GM15510 (cell line): ENCODE measurements at regions not wholly inside any gene's neighbourhood (a gene's known extent, or its start where the extent isn't known, plus 50 kb on each side); places are given as distances from the start of the nearest gene placed in this dataset.

Experiments
- POLR2A ChIP-seq: IDR thresholded peaks from 3 replicates; pipeline ENCODE4 v1.6.1; 2011; ENCODE audit warnings: borderline replicate concordance; ENCODE audit not compliant: insufficient read length; ENCODE audit errors: extremely low read depth

- TF ChIP-seq POLR2A: no peak
Observed at GRCh38 chr22:47605441-47605840, 843.0 kb downstream of the TBC1D22A start.

- no peak for TF ChIP-seq POLR2A
Observed at GRCh38 chr22:47604563-47604962, 842.1 kb downstream of the TBC1D22A start.

GRCh38 chr22:47602732-47603131 is 840.3 kb downstream of the TBC1D22A start:
- TF ChIP-seq POLR2A: no peak

- TF ChIP-seq POLR2A: no peak
Observed at GRCh38 chr22:47601666-47602065, 839.2 kb downstream of the TBC1D22A start.

- TF ChIP-seq POLR2A: no peak
Observed at GRCh38 chr22:47600791-47601625, 838.6 kb downstream of the TBC1D22A start.

- TF ChIP-seq POLR2A: no peak
Observed at GRCh38 chr22:47600281-47600680, 837.8 kb downstream of the TBC1D22A start.

- TF ChIP-seq POLR2A: no peak
Observed at GRCh38 chr22:47599753-47600152, 837.3 kb downstream of the TBC1D22A start.

DNA sequence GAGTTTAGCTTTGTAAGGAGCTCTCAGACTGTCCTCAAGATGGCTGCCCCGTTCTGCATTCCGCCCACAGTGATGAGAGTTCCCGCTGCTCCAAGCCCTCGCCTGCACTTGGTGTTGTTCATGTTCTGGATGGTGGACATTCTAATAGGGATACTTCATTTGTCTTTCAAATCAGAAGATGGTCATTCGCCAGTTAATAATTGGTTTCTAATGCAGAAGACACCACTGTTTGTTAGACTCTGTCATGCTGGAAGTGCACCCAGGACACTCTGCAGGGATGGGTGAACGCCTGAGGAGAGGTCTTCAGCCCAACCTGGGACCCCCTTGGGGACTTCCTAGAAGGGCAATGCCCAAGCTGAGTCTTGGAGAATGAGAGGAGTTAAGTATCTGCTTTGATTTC is 836.4 kb downstream of the TBC1D22A start:
- TF ChIP-seq POLR2A: no peak

DNA sequence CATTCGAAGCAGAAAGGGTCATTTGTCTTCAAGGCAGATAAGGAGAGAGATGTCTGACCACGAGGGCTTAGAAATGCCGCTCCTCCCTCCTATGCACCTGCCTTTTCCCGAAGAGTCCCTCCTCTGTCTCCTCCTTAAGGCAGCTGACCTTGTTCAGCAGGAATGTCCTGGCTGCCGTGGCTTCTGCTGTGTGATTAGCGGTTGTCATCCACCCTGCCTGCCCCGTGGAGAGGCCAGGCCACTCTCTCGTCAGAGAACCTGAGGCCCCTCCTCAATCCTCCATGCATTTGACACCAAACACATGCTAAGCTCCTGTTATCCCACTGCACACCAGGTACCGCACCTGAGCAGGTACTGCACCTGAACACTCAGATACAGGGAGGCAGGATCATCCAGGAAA is 834.6 kb downstream of the TBC1D22A start:
- TF ChIP-seq POLR2A: no peak

GRCh38 chr22:47596176-47596690 is 833.8 kb downstream of the TBC1D22A start:
- TF ChIP-seq POLR2A: no peak

DNA sequence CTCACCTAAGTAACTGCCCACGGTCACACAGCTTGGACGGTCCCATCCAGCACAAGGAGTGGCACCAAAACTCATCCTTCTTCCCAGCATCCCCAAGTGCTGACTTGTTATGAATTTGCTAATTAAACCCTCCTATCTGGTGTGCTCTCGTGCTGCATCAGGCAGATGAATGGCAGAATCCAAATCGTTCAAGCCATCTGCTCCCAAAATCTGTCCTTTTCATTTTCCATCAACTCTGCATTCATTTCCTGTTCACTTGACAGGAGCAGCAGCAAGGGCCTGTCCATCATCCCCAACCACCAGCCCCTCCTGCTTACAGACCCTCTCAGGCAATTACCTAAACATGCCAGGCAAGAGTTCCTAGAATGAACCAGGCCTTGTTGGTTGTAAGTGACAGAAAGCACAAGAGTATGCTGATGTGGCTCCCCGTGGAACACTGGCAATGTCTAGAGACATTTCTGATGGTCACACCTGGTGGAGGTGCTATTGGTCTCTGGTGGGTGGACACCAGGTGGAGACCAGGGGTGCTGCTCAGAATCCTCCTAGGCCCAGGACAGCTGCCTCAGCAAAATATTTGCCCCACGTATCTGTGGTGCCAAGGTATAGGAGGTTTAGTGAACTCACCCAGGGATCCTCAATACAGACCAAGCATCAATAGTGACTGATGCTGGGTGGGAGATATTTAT is 832.5 kb downstream of the TBC1D22A start:
- no peak for TF ChIP-seq POLR2A

- TF ChIP-seq POLR2A: no peak
Observed at GRCh38 chr22:47593911-47594311, 831.5 kb downstream of the TBC1D22A start.

GRCh38 chr22:47593291-47593690 is 830.8 kb downstream of the TBC1D22A start:
- no peak for TF ChIP-seq POLR2A

GRCh38 chr22:47592791-47593190 is 830.3 kb downstream of the TBC1D22A start:
- no peak for TF ChIP-seq POLR2A

- TF ChIP-seq POLR2A: no peak
Observed at GRCh38 chr22:47591709-47592108, 829.3 kb downstream of the TBC1D22A start.

DNA sequence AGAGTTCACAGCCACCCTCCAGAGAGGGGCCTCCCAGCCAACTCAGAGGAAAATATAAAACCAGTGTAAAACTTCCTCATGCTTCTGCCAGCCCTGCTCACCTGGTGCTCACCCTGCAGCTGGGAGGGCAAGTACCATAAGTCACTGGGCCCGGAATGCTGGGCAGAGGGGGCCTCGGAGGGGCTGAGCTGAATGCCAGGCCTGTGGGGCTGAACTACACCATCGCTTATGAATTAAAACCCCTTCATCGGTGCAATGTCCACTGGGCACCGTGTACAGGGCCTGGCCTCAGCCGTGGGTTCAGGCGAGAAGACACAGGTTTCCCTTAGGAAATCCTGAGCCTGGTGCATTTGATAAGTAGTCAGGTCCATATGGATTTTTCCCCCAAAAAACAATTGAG is 828.6 kb downstream of the TBC1D22A start:
- TF ChIP-seq POLR2A: no peak
